ENCODE measurements at regions not wholly inside any gene's neighbourhood (a gene's known extent, or its start where the extent isn't known, plus 50 kb on each side); places are given as distances from the start of the nearest gene placed in this dataset.

DNA sequence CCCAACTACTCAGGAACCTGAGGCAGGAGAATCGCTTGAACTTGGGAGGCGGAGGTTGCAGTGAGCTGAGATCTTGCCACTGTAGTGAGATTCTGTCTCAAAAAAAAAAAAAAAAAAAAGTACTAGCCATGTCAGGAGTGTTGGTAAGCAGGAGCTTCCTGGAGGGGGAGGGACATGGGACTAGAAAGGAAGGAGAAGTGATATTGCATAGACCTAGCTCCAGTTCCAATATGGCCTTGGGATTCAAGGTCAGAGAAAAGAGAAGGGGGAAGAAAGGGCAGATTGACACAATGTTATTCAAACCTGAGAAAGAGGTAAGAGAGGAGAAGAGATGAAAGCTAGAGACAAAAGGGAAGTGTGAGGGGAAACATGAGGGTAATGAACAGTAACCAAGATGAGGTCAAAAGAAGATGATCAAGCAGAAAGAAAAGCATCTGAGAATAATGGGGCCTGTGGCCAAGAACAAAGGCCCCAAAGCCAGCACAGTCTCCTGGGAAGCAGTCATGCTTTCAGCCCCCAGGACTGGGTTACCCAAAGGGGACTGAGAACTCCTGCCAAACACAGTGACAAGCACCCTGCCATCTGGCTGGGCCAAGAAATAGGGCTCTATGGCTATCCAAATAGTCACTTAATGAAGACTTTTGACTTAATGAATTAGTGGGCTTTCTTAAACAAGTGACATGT, 51.7 kb upstream of the FTH1 start:
- peaks cover 0 to 14% (median 7%) of the 10 kb centered on the region in 8 donors for H3K9me3 Mint-ChIP-seq
- CTCF ChIA-PET (ENCODE audit: partially characterized antibody) = interaction anchor here (0.7 to 0.8 kb wide), 3 partner anchors 49 to 121 kb away, joined by 3 read pairs; no protein-coding TSS in a partner anchor
- H3K27ac Mint-ChIP-seq = peak overlapping the region in 5 of 7 donors; percentile 5 to 87 (median 71)
- POLR2A ChIA-PET (ENCODE audit: partially characterized antibody) = no interaction called here
- H3K36me3 Mint-ChIP-seq = peaks cover 0 to 2% of the 10 kb centered on the region in 2 donors
- no peak overlapping the region for H3K4me3 Mint-ChIP-seq
- intact Hi-C loops (cut with micrococcal nuclease) = no loop called here
- H3K27me3 Mint-ChIP-seq = no peaks in the 10 kb centered on the region
- Histone ChIP-seq H3K4me3 (ENCODE audit: low read length in 2 of 2) (no peak overlapping the region), H3K27ac (ENCODE audit: low read depth, low read length) (no peak overlapping the region), H3K27me3 (ENCODE audit: insufficient read depth, low read length) (no peaks in the 10 kb centered on the region), H3K4me1 (ENCODE audit: insufficient read depth, low read length) (no peaks in the 10 kb centered on the region), H3K9me3 (ENCODE audit: control insufficient read depth in 1 of 2, low read length in 2 of 2) (peaks cover 0 to 6% of the 10 kb centered on the region in 2 donors), H3K36me3 (ENCODE audit: insufficient read depth, low read length) (no peaks in the 10 kb centered on the region)
- peaks cover 2 to 12% (median 6%) of the 10 kb centered on the region in 4 donors for H3K4me1 Mint-ChIP-seq
- no peak for DNase-seq

DNA sequence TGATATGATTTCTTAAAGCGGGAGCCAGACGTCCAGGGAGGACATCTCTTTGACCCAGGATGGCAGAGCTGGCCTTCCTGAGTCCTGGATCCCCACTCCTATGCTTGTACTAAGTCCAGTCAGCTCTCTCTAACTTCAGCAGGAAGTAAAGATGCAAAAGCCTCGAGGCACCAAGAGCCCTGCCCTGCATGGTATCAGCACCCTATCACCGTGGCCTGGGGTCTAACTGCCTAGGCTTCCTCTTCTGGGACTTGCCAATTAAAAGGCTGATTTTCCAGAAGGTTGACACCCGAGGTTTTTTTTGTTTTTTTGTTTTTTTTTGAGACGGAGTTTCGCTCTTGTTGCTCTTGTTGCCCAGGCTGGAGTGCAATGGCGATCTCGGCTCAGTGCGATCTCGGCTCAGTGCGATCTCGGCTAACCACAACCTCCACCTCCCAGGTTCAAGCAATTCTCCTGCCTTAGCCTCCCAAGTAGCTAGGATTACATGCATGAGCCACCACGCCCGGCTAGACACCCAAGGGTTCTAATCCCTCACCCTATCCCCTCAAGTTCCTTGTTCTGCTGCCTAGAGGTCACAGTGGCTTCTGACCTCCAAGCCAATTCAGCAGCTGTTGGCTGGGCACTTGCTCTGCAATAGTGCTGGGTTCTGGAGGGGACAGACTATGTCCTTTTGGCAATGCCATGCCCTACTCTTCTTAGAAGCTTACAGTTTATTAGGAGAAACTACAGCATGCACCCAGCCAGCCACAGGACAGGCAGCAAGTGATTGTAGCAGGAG, 50.6 kb upstream of the FTH1 start:
- H3K4me1 ChIP-seq (ENCODE audit: insufficient read depth, low read length) = no peaks in the 10 kb centered on the region
- Mint-ChIP-seq H3K4me3 (no peak overlapping the region), H3K4me1 (peaks cover 0 to 5% (median 2%) of the 10 kb centered on the region in 4 donors), H3K9me3 (peaks cover 0 to 14% (median 7%) of the 10 kb centered on the region in 8 donors), H3K27me3 (no peaks in the 10 kb centered on the region), H3K27ac (peak overlapping the region in 3 of 7 donors; percentile 72 to 86 (median 77)), H3K36me3 (peaks cover 0 to 2% of the 10 kb centered on the region in 2 donors)
- H3K27ac ChIP-seq (ENCODE audit: low read depth, low read length) = no peak overlapping the region
- ChIA-PET CTCF (ENCODE audit: partially characterized antibody) (interaction anchor here (0.6 to 0.8 kb wide), 3 partner anchors 12 to 119 kb away, joined by 3 read pairs; no protein-coding TSS in a partner anchor), POLR2A (ENCODE audit: partially characterized antibody) (no interaction called here)
- intact Hi-C loops (cut with micrococcal nuclease) = no loop called here
- H3K36me3 ChIP-seq (ENCODE audit: insufficient read depth, low read length) = no peaks in the 10 kb centered on the region
- no peak for DNase-seq
- no peaks in the 10 kb centered on the region for H3K27me3 ChIP-seq (ENCODE audit: insufficient read depth, low read length)
- no peak overlapping the region for H3K4me3 ChIP-seq (ENCODE audit: low read length in 2 of 2)
- H3K9me3 ChIP-seq (ENCODE audit: control insufficient read depth in 1 of 2, low read length in 2 of 2) = peaks cover 0 to 6% of the 10 kb centered on the region in 2 donors
